Endodermal cell (in vitro differentiated cells): ENCODE measurements at regions not wholly inside any gene's neighbourhood (a gene's known extent, or its start where the extent isn't known, plus 50 kb on each side); places are given as distances from the start of the nearest gene placed in this dataset.
A peak's percentile ranks its signal among the peaks of the same experiment; 100 is the strongest.

Experiments used
- DNase-seq: peaks from one replicate; pipeline ENCODE4 v3.0.0-alpha.2; 2017
- H3K27ac ChIP-seq: 2 replicates; pipeline ENCODE4 v1.5.1; 2013; ENCODE audit warnings: mild to moderate bottlenecking, low read depth, low read length, moderate library complexity
- H3K27me3 ChIP-seq: 2 replicates; pipeline ENCODE4 v1.6.1; 2013; ENCODE audit warnings: mild to moderate bottlenecking, low read length, moderate library complexity; ENCODE audit not compliant: insufficient read depth, control insufficient read depth, poor library complexity, severe bottlenecking
- H3K36me3 ChIP-seq: 2 replicates; pipeline ENCODE4 v1.7.0; 2013; ENCODE audit warnings: mild to moderate bottlenecking, low read length, moderate library complexity; ENCODE audit not compliant: control insufficient read depth, insufficient read depth
- H3K4me1 ChIP-seq: one replicate; pipeline ENCODE4 v1.7.0; 2013; ENCODE audit warnings: low read length; ENCODE audit not compliant: control insufficient read depth, insufficient read depth
- H3K4me3 ChIP-seq: 2 replicates; pipeline ENCODE4 v1.5.1; 2013; ENCODE audit warnings: mild to moderate bottlenecking, low read length, moderate library complexity
- H3K9ac ChIP-seq: 2 replicates; pipeline ENCODE4 v1.6.1; 2013; ENCODE audit warnings: mild to moderate bottlenecking, low read length, moderate library complexity; ENCODE audit not compliant: poor library complexity, severe bottlenecking; ENCODE audit errors: extremely low read depth
- H3K9me3 ChIP-seq: 2 replicates; pipeline ENCODE4 v1.6.1; 2013; ENCODE audit warnings: mild to moderate bottlenecking, low read length, moderate library complexity; ENCODE audit not compliant: control insufficient read depth
- H3K27ac Mint-ChIP-seq: 2 replicates; pipeline ENCODE4 v1.8.0; 2020; ENCODE audit warnings: mixed read lengths
- H3K27me3 Mint-ChIP-seq: 2 replicates; pipeline ENCODE4 v1.8.0; 2021; ENCODE audit warnings: mild to moderate bottlenecking, mixed read lengths; ENCODE audit not compliant: insufficient read depth
- H3K36me3 Mint-ChIP-seq: 2 replicates; pipeline ENCODE4 v1.8.0; 2020; ENCODE audit warnings: low read depth, mixed read lengths
- H3K4me1 Mint-ChIP-seq: 2 replicates; pipeline ENCODE4 v1.8.0; 2020; ENCODE audit warnings: mixed read lengths
- H3K4me3 Mint-ChIP-seq: 2 replicates; pipeline ENCODE4 v1.8.0; 2020; ENCODE audit warnings: mild to moderate bottlenecking, moderate library complexity, mixed read lengths
- H3K9me3 Mint-ChIP-seq: 2 replicates; pipeline ENCODE4 v1.8.0; 2020; ENCODE audit warnings: mild to moderate bottlenecking, mixed read lengths
- CTCF ChIP-seq: fragments of 200-600 bp; sonication (generic); conservative IDR thresholded peaks from 2 replicates; pipeline ENCODE4 v1.5.0; 2021; ENCODE audit warnings: antibody characterized with exemption, mild to moderate bottlenecking
- WGBS, 2 experiments: methylation state at CpG; one replicate each; pipeline versions ENCODE4 v1.1.5 to v1.1.7; 2013; ENCODE audit warnings: missing lambda C conversion rate in 2 of 2, mixed read lengths in 1 of 2; ENCODE audit not compliant: insufficient coverage in 1 of 2, insufficient read length in 1 of 2; 5-methylcytosine and 5-hydroxymethylcytosine counted together

GRCh38 chr3:76061654-76062053 is 276.3 kb upstream of the ZNF717 start:
- no peaks in the 10 kb centered on the region for H3K27me3 Mint-ChIP-seq
- 84% methylated on average over 3 of the region's 3 CpGs for WGBS, 2 experiments
- Histone ChIP-seq H3K36me3 (no peaks in the 10 kb centered on the region), H3K27ac (no peak overlapping the region), H3K27me3 (no peaks in the 10 kb centered on the region), H3K4me1 (no peaks in the 10 kb centered on the region), H3K9me3 (peaks cover 6% of the 10 kb centered on the region), H3K4me3 (no peak overlapping the region), H3K9ac (no peak overlapping the region)
- H3K4me1 Mint-ChIP-seq: no peaks in the 10 kb centered on the region
- no peak for DNase-seq
- TF ChIP-seq CTCF: no peak
- H3K9me3 Mint-ChIP-seq: peaks cover 7% of the 10 kb centered on the region
- H3K36me3 Mint-ChIP-seq: no peaks in the 10 kb centered on the region
- no peak overlapping the region for H3K4me3 Mint-ChIP-seq
- peak overlapping the region; percentile 22 for H3K27ac Mint-ChIP-seq

GRCh38 chr3:76063019-76063418 is 277.7 kb upstream of the ZNF717 start:
- no peak overlapping the region for H3K4me3 Mint-ChIP-seq
- 60 to 88% methylated on average over 1 to 3 of the region's 3 CpGs for WGBS, 2 experiments
- Histone ChIP-seq H3K36me3 (no peaks in the 10 kb centered on the region), H3K27me3 (no peaks in the 10 kb centered on the region), H3K9ac (no peak overlapping the region), H3K27ac (no peak overlapping the region), H3K9me3 (peaks cover 6% of the 10 kb centered on the region), H3K4me3 (no peak overlapping the region), H3K4me1 (no peaks in the 10 kb centered on the region)
- no peak for DNase-seq
- H3K27me3 Mint-ChIP-seq: no peaks in the 10 kb centered on the region
- no peak overlapping the region for H3K27ac Mint-ChIP-seq
- H3K9me3 Mint-ChIP-seq: peaks cover 7% of the 10 kb centered on the region
- H3K36me3 Mint-ChIP-seq: no peaks in the 10 kb centered on the region
- TF ChIP-seq CTCF: no peak
- H3K4me1 Mint-ChIP-seq: no peaks in the 10 kb centered on the region

- H3K27me3 ChIP-seq: no peaks in the 10 kb centered on the region
- Mint-ChIP-seq H3K27ac (no peak overlapping the region), H3K4me1 (no peaks in the 10 kb centered on the region), H3K9me3 (peaks cover 7% of the 10 kb centered on the region), H3K4me3 (no peak overlapping the region), H3K27me3 (no peaks in the 10 kb centered on the region), H3K36me3 (no peaks in the 10 kb centered on the region)
- WGBS, 2 experiments: 90% methylated on average over 5 of the region's 5 CpGs
- no peaks in the 10 kb centered on the region for H3K36me3 ChIP-seq
- H3K4me1 ChIP-seq: no peaks in the 10 kb centered on the region
- DNase-seq: no peak
- H3K27ac ChIP-seq: no peak overlapping the region
- no peak for TF ChIP-seq CTCF
- no peak overlapping the region for H3K9ac ChIP-seq
- peaks cover 6% of the 10 kb centered on the region for H3K9me3 ChIP-seq
- no peak overlapping the region for H3K4me3 ChIP-seq
Measured at GRCh38 chr3:76063811-76064210, 278.5 kb upstream of the ZNF717 start.
